Gastrocnemius medialis (tissue), 4 donors: ENCODE measurements at regions not wholly inside any gene's neighbourhood (a gene's known extent, or its start where the extent isn't known, plus 50 kb on each side); places are given as distances from the start of the nearest gene placed in this dataset.

Experiments used
- POLR2A ChIP-seq, 2 donors: fragments of 450-650 bp; IDR thresholded peaks; one replicate each; pipeline ENCODE4 v1.6.1; 2017; ENCODE audit warnings: antibody characterized with exemption in 2 of 2, mild to moderate bottlenecking in 2 of 2, moderate library complexity in 2 of 2
- TF ChIP-seq, protein P1 (sequence below), 5 experiments: fragments of 450-650 bp in 3 of 5; fragments of 200-600 bp in 2 of 5; sonication (generic) in 2 of 5; IDR thresholded peaks in 4 of 5; conservative IDR thresholded peaks in 1 of 5; 1 replicate in 4 of 5; 2 replicates in 1 of 5; pipeline ENCODE4 v1.5.1; 2016 to 2019; ENCODE audit warnings: antibody characterized with exemption in 5 of 5, mild to moderate bottlenecking in 3 of 5, moderate library complexity in 3 of 5

DNA sequence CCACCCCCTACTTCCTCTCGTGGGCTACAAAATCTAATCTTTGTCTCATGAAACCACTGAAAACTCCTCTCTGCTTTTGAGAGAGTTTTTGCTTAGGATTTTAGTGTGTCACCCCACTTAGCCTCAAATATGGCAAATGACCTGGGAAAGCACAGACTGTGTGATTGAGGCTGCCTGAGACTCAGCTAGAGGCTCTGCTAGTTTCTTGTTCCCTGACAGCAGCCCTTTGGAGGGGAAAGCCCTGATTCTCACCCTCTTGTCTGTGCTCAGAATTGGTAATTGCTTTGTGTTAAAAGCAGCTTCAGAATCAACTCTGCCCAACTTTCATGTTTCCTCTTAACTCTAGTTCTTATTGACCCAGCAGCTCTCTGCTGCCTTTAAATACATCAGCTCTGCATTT, 85.6 kb upstream of the ZP4 start:
- TF ChIP-seq, protein P1, sequence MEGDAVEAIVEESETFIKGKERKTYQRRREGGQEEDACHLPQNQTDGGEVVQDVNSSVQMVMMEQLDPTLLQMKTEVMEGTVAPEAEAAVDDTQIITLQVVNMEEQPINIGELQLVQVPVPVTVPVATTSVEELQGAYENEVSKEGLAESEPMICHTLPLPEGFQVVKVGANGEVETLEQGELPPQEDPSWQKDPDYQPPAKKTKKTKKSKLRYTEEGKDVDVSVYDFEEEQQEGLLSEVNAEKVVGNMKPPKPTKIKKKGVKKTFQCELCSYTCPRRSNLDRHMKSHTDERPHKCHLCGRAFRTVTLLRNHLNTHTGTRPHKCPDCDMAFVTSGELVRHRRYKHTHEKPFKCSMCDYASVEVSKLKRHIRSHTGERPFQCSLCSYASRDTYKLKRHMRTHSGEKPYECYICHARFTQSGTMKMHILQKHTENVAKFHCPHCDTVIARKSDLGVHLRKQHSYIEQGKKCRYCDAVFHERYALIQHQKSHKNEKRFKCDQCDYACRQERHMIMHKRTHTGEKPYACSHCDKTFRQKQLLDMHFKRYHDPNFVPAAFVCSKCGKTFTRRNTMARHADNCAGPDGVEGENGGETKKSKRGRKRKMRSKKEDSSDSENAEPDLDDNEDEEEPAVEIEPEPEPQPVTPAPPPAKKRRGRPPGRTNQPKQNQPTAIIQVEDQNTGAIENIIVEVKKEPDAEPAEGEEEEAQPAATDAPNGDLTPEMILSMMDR (IDR thresholded peaks at IDR 0.05 in 4 of 5, conservative IDR thresholded peaks at IDR 0.05 in 1 of 5), result no peak
- TF ChIP-seq POLR2A (IDR thresholded peaks at IDR 0.05), result no peak
